ENCODE measurements at regions not wholly inside any gene's neighbourhood (a gene's known extent, or its start where the extent isn't known, plus 50 kb on each side); places are given as distances from the start of the nearest gene placed in this dataset.

DNA sequence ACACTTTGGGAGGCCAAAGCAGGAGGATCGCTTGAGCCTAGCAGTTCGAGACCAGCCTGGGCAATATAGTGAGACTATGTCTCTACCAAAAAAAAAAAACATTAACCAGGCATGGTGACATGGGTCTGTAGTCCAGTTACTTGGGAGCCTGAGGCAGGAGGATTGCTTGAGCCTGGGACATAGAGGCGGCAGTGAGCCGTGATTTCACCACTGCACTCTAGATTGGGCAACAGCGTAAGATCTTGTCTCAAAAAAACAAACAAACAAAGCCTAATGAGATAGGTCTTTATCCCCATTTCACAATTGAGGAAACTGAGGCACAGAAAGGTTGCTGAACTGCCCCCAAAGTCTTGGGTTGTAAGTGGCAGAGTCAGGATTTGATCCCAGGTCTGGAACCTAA, 70.5 kb upstream of the RAD23B start:
- no peak overlapping the region for H3K4me3 ChIP-seq
- H3K27ac ChIP-seq, result no peak overlapping the region
- intact Hi-C loops (cut with DNase I), result no loop called here
- H3K27me3 ChIP-seq, result no peaks in the 10 kb centered on the region
- WGBS, 3 donors, result 93 to 97% (median 97%) methylated on average over 5 of the region's 5 CpGs
- H3K4me1 ChIP-seq (ENCODE audit: insufficient read depth), result no peaks in the 10 kb centered on the region
- TF ChIP-seq EP300 (IDR thresholded peaks at IDR 0.05), result no peak
- TF ChIP-seq POLR2A (IDR thresholded peaks at IDR 0.05), result no peak
- no peak for TF ChIP-seq CTCF (IDR thresholded peaks at IDR 0.05)
- H3K9me3 ChIP-seq, result no peaks in the 10 kb centered on the region
- no peak for DNase-seq
- no peaks in the 10 kb centered on the region for H3K36me3 ChIP-seq

DNA sequence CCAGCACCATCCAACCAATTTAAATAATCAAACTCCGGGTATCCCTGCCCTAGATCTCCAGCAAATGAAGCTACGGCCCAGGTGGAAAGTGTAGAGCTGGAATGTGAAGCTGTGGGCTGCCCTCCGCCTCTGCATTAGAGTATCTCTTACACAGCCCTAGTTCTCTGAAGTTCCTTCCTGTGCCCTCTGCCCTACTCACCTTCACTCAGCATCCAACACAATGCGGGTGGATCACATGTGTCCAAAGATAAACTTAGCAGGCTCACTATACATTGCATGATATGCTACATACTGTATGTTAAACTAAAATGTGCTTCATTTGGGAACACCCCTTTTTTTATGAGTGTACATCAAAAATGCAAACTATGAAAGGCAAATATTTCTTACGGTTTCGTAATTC, 70.0 kb upstream of the RAD23B start:
- TF ChIP-seq EP300 (IDR thresholded peaks at IDR 0.05) (no peak), POLR2A (IDR thresholded peaks at IDR 0.05) (no peak), CTCF (IDR thresholded peaks at IDR 0.05) (no peak)
- Histone ChIP-seq H3K36me3 (no peaks in the 10 kb centered on the region), H3K27ac (no peak overlapping the region), H3K27me3 (no peaks in the 10 kb centered on the region), H3K4me3 (no peak overlapping the region), H3K4me1 (ENCODE audit: insufficient read depth) (no peaks in the 10 kb centered on the region), H3K9me3 (no peaks in the 10 kb centered on the region)
- DNase-seq, result no peak
- WGBS, 3 donors, result 69 to 88% (median 85%) methylated on average over 6 of the region's 6 CpGs
- intact Hi-C loops (cut with DNase I), result no loop called here

GRCh38 chr9:107213561-107214028, 69.5 kb upstream of the RAD23B start:
- Histone ChIP-seq H3K27me3 (no peaks in the 10 kb centered on the region), H3K4me1 (ENCODE audit: insufficient read depth) (no peaks in the 10 kb centered on the region), H3K4me3 (no peak overlapping the region), H3K36me3 (no peaks in the 10 kb centered on the region), H3K9me3 (no peaks in the 10 kb centered on the region), H3K27ac (no peak overlapping the region)
- intact Hi-C loops (cut with DNase I), result no loop called here
- no peak for DNase-seq
- 77 to 86% (median 80%) methylated on average over 6 of the region's 6 CpGs for WGBS, 3 donors
- no peak for TF ChIP-seq POLR2A (IDR thresholded peaks at IDR 0.05)
- TF ChIP-seq EP300 (IDR thresholded peaks at IDR 0.05), result no peak
- no peak for TF ChIP-seq CTCF (IDR thresholded peaks at IDR 0.05)

- H3K4me1 ChIP-seq (ENCODE audit: insufficient read depth), result no peaks in the 10 kb centered on the region
- H3K27ac ChIP-seq, result no peak overlapping the region
- intact Hi-C loops (cut with DNase I), result no loop called here
- no peak overlapping the region for H3K4me3 ChIP-seq
- H3K36me3 ChIP-seq, result no peaks in the 10 kb centered on the region
- DNase-seq, result no peak
- WGBS, 3 donors, result 94 to 95% (median 95%) methylated on average over 3 of the region's 3 CpGs
- H3K27me3 ChIP-seq, result no peaks in the 10 kb centered on the region
- TF ChIP-seq POLR2A (IDR thresholded peaks at IDR 0.05), result no peak
- TF ChIP-seq CTCF (IDR thresholded peaks at IDR 0.05), result no peak
- TF ChIP-seq EP300 (IDR thresholded peaks at IDR 0.05), result no peak
- no peaks in the 10 kb centered on the region for H3K9me3 ChIP-seq
Measured at GRCh38 chr9:107214381-107214780, 68.7 kb upstream of the RAD23B start.

- TF ChIP-seq EP300 (IDR thresholded peaks at IDR 0.05) (no peak), CTCF (IDR thresholded peaks at IDR 0.05) (no peak)
- Histone ChIP-seq H3K9me3 (no peaks in the 10 kb centered on the region), H3K27ac (no peak overlapping the region), H3K27me3 (no peaks in the 10 kb centered on the region), H3K36me3 (no peaks in the 10 kb centered on the region), H3K4me3 (no peak overlapping the region), H3K4me1 (ENCODE audit: insufficient read depth) (no peaks in the 10 kb centered on the region)
- intact Hi-C loops (cut with DNase I), result no loop called here
- WGBS, 3 donors, result 49 to 66% (median 64%) methylated on average over 2 of the region's 2 CpGs
- no peak for DNase-seq
Measured at GRCh38 chr9:107214915-107215314, 68.2 kb upstream of the RAD23B start.
